Coronary artery (tissue), 2 donors: ENCODE measurements at regions not wholly inside any gene's neighbourhood (a gene's known extent, or its start where the extent isn't known, plus 50 kb on each side); places are given as distances from the start of the nearest gene placed in this dataset.

Source experiments
- DNase-seq: peaks from one replicate; pipeline ENCODE4 v3.0.0-alpha.2; 2017; ENCODE audit warnings: low spot score
- H3K27ac ChIP-seq, 2 donors: fragments of 200-600 bp; sonication (generic); one replicate each; pipeline ENCODE4 v1.5.1; 2016 to 2019
- H3K4me3 ChIP-seq: fragments of 200-600 bp; sonication (generic); 2 replicates; pipeline ENCODE4 v1.5.1; 2016; ENCODE audit warnings: mild to moderate bottlenecking, moderate library complexity
- TF ChIP-seq, protein P1 (sequence below): fragments of 200-600 bp; sonication (generic); IDR thresholded peaks from one replicate; pipeline ENCODE4 v1.5.1; 2019; ENCODE audit warnings: antibody characterized with exemption

DNA sequence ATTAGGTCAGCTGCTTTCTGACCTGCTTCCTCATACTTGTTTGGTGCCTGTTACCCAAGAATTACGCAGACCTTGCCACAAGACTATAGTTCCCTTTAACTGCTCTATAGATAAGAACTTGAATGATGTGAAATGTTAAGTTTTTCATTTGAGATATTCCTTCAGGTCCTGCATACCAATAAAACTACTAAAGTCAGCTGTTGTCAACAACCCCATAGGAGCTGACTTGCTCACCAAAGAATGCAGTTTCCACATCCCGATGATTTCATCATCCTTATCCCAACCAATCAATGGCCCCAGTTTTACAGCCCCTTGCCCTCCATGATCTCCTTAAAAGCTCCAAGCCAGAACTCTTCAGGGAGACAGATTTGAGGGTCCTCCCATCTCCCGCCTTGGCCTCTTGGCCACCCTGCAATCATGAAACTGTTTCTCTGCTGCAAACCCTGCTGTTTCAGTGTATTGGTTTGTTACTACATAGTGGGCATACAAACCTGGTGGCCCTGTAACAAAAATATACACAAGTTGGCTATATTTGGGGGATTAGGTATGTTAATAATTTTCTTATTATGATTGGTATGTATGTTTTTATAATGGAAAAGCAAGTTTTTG, 396.3 kb upstream of the CHST9 start:
- DNase-seq, result no peak
- Histone ChIP-seq H3K4me3 (no peak overlapping the region), H3K27ac (no peak overlapping the region)
- TF ChIP-seq, protein P1, sequence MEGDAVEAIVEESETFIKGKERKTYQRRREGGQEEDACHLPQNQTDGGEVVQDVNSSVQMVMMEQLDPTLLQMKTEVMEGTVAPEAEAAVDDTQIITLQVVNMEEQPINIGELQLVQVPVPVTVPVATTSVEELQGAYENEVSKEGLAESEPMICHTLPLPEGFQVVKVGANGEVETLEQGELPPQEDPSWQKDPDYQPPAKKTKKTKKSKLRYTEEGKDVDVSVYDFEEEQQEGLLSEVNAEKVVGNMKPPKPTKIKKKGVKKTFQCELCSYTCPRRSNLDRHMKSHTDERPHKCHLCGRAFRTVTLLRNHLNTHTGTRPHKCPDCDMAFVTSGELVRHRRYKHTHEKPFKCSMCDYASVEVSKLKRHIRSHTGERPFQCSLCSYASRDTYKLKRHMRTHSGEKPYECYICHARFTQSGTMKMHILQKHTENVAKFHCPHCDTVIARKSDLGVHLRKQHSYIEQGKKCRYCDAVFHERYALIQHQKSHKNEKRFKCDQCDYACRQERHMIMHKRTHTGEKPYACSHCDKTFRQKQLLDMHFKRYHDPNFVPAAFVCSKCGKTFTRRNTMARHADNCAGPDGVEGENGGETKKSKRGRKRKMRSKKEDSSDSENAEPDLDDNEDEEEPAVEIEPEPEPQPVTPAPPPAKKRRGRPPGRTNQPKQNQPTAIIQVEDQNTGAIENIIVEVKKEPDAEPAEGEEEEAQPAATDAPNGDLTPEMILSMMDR, result no peak

DNA sequence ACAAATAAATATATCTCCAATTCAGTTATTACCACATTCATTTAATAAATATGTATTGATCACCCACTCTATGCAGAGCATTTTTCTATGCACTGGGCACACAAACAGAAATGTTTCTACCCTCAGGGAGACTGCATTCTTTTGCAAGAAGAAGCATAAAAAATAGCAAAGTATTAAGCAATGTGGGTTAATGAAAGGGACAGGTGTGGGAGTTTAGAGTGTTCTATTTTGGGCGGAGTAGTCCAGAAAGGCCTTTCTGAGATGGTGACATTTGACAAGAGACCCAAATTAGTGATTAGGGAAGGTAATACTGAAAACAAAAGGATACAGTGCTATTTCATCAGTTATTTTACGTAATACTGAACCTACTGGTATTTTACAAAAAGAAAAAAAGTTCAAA, 394.3 kb upstream of the CHST9 start:
- no peak overlapping the region for H3K27ac ChIP-seq
- H3K4me3 ChIP-seq, result no peak overlapping the region
- TF ChIP-seq, protein P1, result no peak
- no peak for DNase-seq

DNA sequence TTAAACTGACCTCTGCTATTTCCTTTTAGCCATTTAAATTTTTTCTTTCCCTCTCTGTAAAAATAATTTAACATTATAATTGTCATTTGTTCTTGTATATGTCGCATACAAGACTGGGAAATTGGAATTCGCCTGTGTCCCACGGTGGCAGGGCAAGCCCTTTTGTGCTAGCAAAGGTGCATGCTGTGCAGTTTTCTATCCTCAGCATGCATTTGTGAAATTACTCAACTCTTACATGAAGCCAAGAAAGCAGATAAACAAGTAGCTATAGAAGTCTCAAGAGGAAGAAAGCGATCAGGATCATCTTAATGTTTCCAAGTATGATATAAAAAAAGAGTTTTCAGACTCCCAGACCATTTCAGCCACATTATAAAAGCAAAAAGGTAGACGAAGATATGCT, 392.6 kb upstream of the CHST9 start:
- no peak for DNase-seq
- H3K27ac ChIP-seq, result no peak overlapping the region
- TF ChIP-seq, protein P1, result no peak
- H3K4me3 ChIP-seq, result no peak overlapping the region

DNA sequence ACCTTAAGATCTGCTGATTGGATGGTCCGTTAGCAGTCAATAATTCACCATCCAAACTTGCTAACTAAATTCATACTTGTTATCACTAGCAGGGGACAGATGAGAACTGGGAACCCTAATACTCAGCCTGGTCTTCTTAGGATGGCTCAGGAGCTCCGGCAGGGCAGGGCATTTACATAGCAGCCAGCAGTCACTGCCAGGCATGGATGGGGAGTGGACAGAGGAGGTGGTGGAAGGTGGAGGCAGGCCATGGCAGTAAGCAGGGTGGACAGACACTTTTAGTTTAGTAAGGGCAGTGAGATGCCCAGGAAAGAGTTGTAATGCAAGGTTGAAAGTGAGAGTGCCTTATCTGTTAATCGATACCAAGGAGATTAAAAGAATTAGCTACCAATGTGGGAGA, 392.2 kb upstream of the CHST9 start:
- no peak for DNase-seq
- TF ChIP-seq, protein P1, result no peak
- H3K27ac ChIP-seq, result no peak overlapping the region
- no peak overlapping the region for H3K4me3 ChIP-seq

DNA sequence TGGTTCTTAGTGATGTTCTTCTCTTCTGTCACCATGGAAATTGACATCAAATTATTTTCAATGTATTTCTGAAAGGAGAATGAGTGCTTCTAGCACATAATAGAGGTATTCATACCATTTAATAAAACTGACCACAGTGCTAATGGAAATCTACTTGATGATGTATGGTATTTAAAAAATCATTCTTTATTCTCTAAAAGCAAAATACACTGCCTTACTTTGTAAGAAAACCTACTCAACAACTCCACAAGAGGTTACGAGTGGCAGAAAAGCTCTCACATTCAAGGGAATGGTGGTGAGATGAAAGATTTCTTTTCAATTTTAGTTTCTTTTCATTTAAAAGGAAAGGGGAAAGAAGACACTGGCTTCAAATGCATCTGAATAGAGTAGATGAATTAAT, 382.3 kb upstream of the CHST9 start:
- Histone ChIP-seq H3K4me3 (no peak overlapping the region), H3K27ac (no peak overlapping the region)
- DNase-seq, result no peak
- TF ChIP-seq, protein P1, result no peak

DNA sequence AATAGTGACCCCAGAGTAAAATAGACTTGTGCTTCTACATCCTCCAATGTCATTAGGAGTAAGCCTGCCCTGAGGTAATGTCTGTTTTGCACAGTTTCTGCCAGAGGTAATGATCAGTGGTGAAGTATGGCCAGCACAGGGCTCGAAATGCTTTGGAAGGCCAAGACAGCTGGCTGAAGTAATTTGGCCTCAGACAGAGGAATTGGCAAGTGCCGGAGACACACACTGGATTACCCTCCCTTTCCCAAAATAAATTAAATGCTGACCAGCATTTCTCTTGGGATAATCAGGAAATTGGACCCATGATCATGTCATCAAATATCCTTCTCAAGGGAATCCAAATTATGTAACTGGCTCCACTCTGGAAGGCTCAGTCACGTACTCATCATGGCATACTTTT, 379.0 kb upstream of the CHST9 start:
- no peak overlapping the region for H3K4me3 ChIP-seq
- no peak overlapping the region for H3K27ac ChIP-seq
- no peak for DNase-seq
- TF ChIP-seq, protein P1, result no peak

DNA sequence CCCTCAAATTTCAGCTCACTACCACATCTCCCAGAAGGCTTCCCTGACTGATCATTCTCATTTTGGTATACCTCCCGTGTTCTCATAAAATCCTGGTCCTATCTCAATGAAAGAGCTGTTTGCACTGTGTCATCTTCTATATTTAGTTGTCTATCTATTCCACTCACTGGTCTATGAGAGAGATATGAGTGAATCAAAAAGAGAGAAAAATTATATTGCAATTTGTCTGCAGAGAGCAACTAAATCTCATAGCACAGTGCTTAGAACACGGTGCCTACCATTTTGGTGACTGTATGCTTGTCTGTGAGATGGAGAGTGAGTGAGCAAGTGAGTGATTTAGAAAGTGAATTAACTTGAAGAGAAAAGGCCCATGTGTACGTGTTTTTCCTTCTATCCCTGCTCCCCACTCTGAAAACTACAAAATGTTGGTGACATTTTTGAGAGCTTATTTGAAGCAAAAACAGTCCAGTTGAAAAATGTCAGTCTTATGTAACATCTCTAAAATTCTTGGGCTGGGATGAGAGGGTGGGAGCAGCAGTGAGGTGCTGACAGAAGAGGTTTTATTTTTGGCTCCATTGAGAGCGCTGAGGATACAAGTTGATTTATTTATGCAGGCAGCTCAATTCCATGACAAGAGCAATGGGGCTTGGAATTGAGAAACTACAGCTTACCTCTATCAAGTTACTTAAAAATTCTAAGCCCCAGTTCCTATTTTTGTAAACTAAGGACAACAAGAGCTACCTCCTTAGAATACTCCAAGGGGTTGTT, 373.5 kb upstream of the CHST9 start:
- TF ChIP-seq, protein P1, result no peak
- H3K4me3 ChIP-seq, result no peak overlapping the region
- DNase-seq, result no peak
- no peak overlapping the region for H3K27ac ChIP-seq
